ENCODE measurements at regions not wholly inside any gene's neighbourhood (a gene's known extent, or its start where the extent isn't known, plus 50 kb on each side); places are given as distances from the start of the nearest gene placed in this dataset.

DNA sequence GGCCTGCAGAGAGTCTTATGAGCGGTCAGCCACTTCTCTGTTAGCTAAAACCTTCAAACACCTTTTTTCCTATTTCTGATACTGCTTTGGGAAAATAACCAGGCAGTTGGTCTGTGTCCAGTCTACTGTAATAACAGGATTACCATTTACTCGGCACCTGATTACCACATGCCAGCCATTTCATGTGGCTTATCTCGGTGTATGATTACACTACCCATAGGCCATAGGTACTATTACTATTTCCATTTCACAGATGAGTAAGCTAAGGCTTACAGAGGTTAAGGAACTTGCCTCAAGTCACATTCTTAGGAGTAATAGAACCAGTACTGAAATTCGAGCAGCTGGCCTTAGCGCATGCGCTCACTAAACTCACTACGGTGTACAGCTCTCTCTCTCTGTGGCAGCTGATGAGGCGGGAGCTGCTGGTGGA is 147.2 kb upstream of the L3MBTL4 start:
- no peak overlapping the region for H2AFZ ChIP-seq (ENCODE audit: low read length)
- H3K4me1 ChIP-seq (ENCODE audit: insufficient read depth, low read length, severe bottlenecking), result no peaks in the 10 kb centered on the region
- H4K20me1 ChIP-seq (ENCODE audit: insufficient read depth, low read length), result no peaks in the 10 kb centered on the region; the same call in 1 of the 2 replicates
- no peak overlapping the region for H3K27ac ChIP-seq (ENCODE audit: low read depth, low read length, poor library complexity, severe bottlenecking)
- no peaks in the 10 kb centered on the region for H3K9me3 ChIP-seq (ENCODE audit: low read length)
- no peaks in the 10 kb centered on the region for H3F3A ChIP-seq (ENCODE audit: insufficient read depth, low read length)
- H3K4me3 ChIP-seq (ENCODE audit: low read depth, low read length, poor library complexity, severe bottlenecking), result no peak overlapping the region
- H3K36me3 ChIP-seq (ENCODE audit: insufficient read depth, low read length), result no peaks in the 10 kb centered on the region
- no peaks in the 10 kb centered on the region for H3K9me2 ChIP-seq (ENCODE audit: low read depth, low read length)
- no peaks in the 10 kb centered on the region for H3K79me2 ChIP-seq (ENCODE audit: insufficient read depth, low read length)
- TF ChIP-seq EZH2 (IDR thresholded peaks at IDR 0.05; ENCODE audit: borderline replicate concordance, low read length), result no peak
- TF ChIP-seq, protein P1, sequence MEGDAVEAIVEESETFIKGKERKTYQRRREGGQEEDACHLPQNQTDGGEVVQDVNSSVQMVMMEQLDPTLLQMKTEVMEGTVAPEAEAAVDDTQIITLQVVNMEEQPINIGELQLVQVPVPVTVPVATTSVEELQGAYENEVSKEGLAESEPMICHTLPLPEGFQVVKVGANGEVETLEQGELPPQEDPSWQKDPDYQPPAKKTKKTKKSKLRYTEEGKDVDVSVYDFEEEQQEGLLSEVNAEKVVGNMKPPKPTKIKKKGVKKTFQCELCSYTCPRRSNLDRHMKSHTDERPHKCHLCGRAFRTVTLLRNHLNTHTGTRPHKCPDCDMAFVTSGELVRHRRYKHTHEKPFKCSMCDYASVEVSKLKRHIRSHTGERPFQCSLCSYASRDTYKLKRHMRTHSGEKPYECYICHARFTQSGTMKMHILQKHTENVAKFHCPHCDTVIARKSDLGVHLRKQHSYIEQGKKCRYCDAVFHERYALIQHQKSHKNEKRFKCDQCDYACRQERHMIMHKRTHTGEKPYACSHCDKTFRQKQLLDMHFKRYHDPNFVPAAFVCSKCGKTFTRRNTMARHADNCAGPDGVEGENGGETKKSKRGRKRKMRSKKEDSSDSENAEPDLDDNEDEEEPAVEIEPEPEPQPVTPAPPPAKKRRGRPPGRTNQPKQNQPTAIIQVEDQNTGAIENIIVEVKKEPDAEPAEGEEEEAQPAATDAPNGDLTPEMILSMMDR (IDR thresholded peaks at IDR 0.05; ENCODE audit: low read length), result no peak
- H3K4me2 ChIP-seq (ENCODE audit: low read length), result no peak overlapping the region
- peaks cover 6% of the 10 kb centered on the region; the same call in 1 of the 2 replicates for H3K27me3 ChIP-seq (ENCODE audit: insufficient read depth, low read length)
- no peak overlapping the region for H3K9ac ChIP-seq (ENCODE audit: low read length)

- H3K27ac ChIP-seq (ENCODE audit: low read depth, low read length, poor library complexity, severe bottlenecking), result no peak overlapping the region
- H3K4me2 ChIP-seq (ENCODE audit: low read length), result no peak overlapping the region
- H3K79me2 ChIP-seq (ENCODE audit: insufficient read depth, low read length), result no peaks in the 10 kb centered on the region
- no peak for TF ChIP-seq EZH2 (IDR thresholded peaks at IDR 0.05; ENCODE audit: borderline replicate concordance, low read length)
- TF ChIP-seq, protein P1 (IDR thresholded peaks at IDR 0.05; ENCODE audit: low read length), result no peak
- no peaks in the 10 kb centered on the region for H3K36me3 ChIP-seq (ENCODE audit: insufficient read depth, low read length)
- no peak overlapping the region for H2AFZ ChIP-seq (ENCODE audit: low read length)
- no peaks in the 10 kb centered on the region for H3K27me3 ChIP-seq (ENCODE audit: insufficient read depth, low read length)
- H3K4me1 ChIP-seq (ENCODE audit: insufficient read depth, low read length, severe bottlenecking), result no peaks in the 10 kb centered on the region
- no peak overlapping the region for H3K9ac ChIP-seq (ENCODE audit: low read length)
- H4K20me1 ChIP-seq (ENCODE audit: insufficient read depth, low read length), result no peaks in the 10 kb centered on the region
- H3K4me3 ChIP-seq (ENCODE audit: low read depth, low read length, poor library complexity, severe bottlenecking), result no peak overlapping the region
- no peaks in the 10 kb centered on the region for H3K9me3 ChIP-seq (ENCODE audit: low read length)
- no peaks in the 10 kb centered on the region for H3F3A ChIP-seq (ENCODE audit: insufficient read depth, low read length)
- H3K9me2 ChIP-seq (ENCODE audit: low read depth, low read length), result no peaks in the 10 kb centered on the region
Observed at GRCh38 chr18:6563896-6564295, 149.2 kb upstream of the L3MBTL4 start.

- no peak overlapping the region for H3K27ac ChIP-seq (ENCODE audit: low read depth, low read length, poor library complexity, severe bottlenecking)
- H3K9ac ChIP-seq (ENCODE audit: low read length), result no peak overlapping the region
- no peak overlapping the region for H2AFZ ChIP-seq (ENCODE audit: low read length)
- TF ChIP-seq EZH2 (IDR thresholded peaks at IDR 0.05; ENCODE audit: borderline replicate concordance, low read length), result no peak
- TF ChIP-seq, protein P1 (IDR thresholded peaks at IDR 0.05; ENCODE audit: low read length), result no peak
- H3K4me1 ChIP-seq (ENCODE audit: insufficient read depth, low read length, severe bottlenecking), result no peaks in the 10 kb centered on the region
- H3K4me3 ChIP-seq (ENCODE audit: low read depth, low read length, poor library complexity, severe bottlenecking), result no peak overlapping the region
- no peaks in the 10 kb centered on the region for H3K27me3 ChIP-seq (ENCODE audit: insufficient read depth, low read length)
- no peaks in the 10 kb centered on the region for H3K36me3 ChIP-seq (ENCODE audit: insufficient read depth, low read length)
- no peaks in the 10 kb centered on the region for H3K79me2 ChIP-seq (ENCODE audit: insufficient read depth, low read length)
- H3K9me3 ChIP-seq (ENCODE audit: low read length), result no peaks in the 10 kb centered on the region
- no peak overlapping the region for H3K4me2 ChIP-seq (ENCODE audit: low read length)
- no peaks in the 10 kb centered on the region for H4K20me1 ChIP-seq (ENCODE audit: insufficient read depth, low read length)
- no peaks in the 10 kb centered on the region for H3K9me2 ChIP-seq (ENCODE audit: low read depth, low read length)
- H3F3A ChIP-seq (ENCODE audit: insufficient read depth, low read length), result no peaks in the 10 kb centered on the region
Observed at GRCh38 chr18:6564950-6565814, 150.5 kb upstream of the L3MBTL4 start.

All from OCI-LY1 (cell line).